GM21526 (cell line): ENCODE measurements at regions not wholly inside any gene's neighbourhood (a gene's known extent, or its start where the extent isn't known, plus 50 kb on each side); places are given as distances from the start of the nearest gene placed in this dataset.

Experiments used
- ATAC-seq: cut with Tn5 transposase; IDR thresholded peaks from one replicate; pipeline ENCODE4 v1.9.1; 2021; ENCODE audit warnings: moderate library complexity; ENCODE audit not compliant: unreplicated experiment, low FRiP score

- no peak for ATAC-seq
These were observed 58.3 kb upstream of the RFLNA start for GRCh38 chr12:124236625-124237031.

- ATAC-seq: no peak
These were observed 56.0 kb upstream of the RFLNA start for GRCh38 chr12:124238886-124239285.

- no peak for ATAC-seq
These were observed 54.4 kb upstream of the RFLNA start for GRCh38 chr12:124240493-124240892.

GRCh38 chr12:124241776-124242528 lies 52.9 kb upstream of the RFLNA start:
- ATAC-seq: no peak

- ATAC-seq: no peak
These were observed 52.3 kb upstream of the RFLNA start for GRCh38 chr12:124242529-124243065.

- ATAC-seq: no peak
These were observed 51.0 kb upstream of the RFLNA start for GRCh38 chr12:124243936-124244335.
